ENCODE measurements at regions not wholly inside any gene's neighbourhood (a gene's known extent, or its start where the extent isn't known, plus 50 kb on each side); places are given as distances from the start of the nearest gene placed in this dataset.

DNA sequence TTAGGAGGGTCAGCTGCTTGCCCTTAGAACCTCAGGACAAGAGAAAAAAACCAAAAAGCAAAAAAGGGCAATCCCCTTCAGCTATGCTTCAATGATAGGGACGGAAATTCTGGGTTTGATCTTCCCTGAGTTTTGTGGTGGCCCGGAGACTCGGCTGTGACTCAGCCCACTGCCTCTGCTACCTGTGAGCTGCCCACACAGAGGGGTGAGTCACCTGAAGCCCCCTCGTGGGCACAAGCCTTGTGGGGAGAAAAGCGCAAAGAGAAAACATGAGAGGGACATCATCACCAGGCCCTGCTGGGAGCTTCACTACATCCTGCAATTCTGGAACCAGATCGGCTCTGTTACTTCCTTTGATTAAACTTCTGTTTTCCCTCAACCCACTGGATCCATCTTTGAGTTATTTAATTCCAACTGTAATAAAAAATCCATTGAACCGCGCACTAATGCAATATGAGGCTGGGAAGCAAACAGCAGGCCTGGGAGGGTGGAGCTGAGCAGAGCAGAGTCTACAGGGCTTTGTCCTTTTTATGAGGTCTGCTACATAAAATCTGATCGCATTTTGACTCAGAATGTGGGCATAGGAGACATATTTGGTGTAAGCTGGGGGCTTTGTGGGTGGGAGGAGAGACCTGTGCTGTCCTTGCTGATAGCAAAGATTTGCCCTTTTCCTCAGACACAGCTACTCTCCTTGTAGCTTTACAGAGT, 58.7 kb upstream of the STUM start:
- in situ Hi-C loops (cut with HindIII; ENCODE audit: low sequenced_read_pairs), result no loop called here

DNA sequence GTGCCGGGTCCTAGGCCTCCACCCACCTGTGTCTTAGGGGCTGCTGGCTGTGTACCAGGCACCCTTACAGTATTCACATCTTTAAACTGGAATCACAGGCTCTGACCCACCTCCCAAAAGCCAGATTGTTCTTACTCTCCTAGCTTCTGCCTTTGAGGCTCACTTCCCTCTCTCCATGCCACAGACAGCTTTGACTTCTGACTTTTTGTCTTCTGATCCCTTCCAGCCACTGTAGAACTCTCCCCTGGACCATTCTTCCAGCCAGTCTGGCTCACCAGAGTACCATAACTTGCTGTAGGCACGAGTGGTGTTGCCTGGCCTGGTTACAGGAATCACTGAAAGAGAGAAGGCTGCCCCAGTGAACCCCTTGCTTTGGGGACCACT, 58.1 kb upstream of the STUM start:
- in situ Hi-C loops (cut with HindIII; ENCODE audit: low sequenced_read_pairs), result no loop called here

DNA sequence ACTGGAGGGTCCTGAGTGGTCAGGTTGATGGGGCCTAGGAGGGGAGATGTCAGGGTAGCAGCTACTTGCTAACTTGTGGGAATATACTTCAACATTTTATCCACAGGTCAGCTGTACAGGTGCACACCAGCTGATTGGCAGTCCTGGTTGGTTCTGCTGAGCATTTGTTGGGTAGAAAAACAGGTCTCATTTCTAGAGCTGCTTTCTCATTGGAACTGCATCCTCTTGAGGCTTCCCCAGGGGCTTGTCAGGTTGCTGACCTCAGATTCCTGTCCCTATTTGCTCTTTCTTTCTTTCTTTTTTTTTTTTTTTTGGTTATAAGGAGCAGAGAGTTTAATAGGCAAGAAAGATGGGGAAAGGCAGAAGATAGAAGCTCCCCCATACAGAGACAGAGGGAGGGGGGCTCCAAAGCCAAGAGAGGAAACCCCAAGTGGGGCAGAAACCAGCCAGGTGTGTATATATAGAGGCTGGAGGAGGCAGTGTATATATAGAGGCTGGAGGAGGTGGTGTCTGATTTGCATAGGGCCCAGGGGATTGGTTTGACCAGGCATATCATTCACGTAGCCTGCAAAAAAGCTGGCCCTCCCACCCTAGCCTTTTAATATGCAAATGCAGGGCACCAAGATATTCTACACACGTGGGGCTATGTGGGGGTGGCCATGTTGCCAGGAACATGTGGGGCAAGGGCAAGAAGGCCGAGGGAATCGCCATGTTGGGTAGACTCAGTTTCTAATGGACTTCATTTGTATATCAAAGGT, 57.3 kb upstream of the STUM start:
- in situ Hi-C loops (cut with HindIII; ENCODE audit: low sequenced_read_pairs), result no loop called here

DNA sequence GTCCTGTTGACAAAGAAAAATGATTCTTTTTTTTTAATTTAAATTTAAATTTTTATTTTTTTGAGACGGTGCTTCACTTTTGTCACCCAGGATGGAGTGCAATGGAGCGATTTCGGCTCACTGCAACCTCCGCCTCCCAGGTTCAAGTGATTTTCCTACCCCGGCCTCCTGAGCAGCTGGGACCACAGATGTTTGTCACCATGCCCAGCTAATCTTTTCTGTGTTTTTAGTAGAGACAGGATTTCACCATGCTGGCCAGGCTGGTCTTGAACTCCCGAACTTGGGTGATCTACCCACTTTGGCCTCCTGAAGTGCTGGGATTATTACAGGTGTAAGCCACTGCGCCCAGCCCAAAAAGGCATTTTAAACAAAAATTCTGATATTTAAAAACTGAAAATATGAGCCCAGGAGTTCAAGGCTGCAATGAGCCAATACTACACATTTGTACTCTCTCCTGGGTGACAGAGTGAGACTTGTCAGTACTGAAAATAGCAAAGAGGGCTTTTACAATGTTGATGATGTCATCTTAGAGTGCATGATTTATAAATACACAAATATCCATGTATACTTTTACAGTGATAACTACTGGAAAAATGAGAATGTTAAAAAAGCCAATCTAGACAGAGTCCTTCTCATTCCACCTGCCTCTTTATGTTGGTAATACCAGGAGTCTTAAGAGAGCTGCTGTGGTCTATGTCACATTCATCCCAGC, 56.0 kb upstream of the STUM start:
- in situ Hi-C loops (cut with HindIII; ENCODE audit: low sequenced_read_pairs), result no loop called here

DNA sequence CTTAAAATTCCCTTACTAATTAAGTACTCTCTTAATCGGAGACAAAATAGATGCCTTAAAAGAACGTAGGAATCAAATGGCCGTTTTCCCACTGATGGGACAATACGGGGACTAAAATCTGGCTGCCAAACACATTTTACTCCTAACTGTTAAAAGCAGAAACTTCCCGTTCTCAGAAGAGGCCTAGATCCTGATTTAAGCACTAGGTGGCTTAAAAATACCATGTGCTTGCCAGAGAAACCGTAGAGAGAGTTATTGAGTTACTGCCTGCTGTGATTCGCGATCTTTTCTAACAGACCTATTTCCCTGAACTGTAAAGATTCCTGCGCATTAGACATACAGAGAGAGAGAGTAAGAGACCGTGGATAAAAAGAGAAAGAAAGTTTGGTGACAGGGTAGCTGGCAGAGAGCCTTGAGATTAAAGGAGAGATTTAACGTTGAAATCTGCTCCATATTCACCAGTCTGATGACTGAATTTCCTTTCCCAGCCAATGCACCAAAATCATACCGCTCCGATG, 54.4 kb upstream of the STUM start:
- in situ Hi-C loops (cut with HindIII; ENCODE audit: low sequenced_read_pairs), result no loop called here

DNA sequence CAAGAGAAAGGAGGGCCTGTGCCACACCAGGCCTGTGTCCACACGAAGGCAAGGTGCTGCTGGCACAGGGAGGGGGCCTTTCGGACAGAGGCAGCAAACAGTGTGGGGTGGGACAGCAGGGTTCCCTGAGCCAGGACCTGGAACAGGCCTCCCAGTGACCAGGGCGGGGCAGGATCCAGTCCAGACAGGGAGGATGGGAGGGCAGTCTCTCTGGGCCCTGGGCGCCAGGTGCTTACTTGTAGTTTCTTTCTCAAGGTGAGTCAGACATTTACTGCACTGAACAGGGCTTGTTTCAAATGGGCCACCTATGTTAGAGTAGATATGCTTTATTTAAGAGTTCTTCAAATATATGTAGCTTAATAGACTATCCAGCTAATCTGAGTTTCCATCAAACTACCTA, 52.8 kb upstream of the STUM start:
- in situ Hi-C loops (cut with HindIII; ENCODE audit: low sequenced_read_pairs), result loop anchor here (5.0 kb wide), 1 partner anchor 47 kb away; no protein-coding TSS in a partner anchor

DNA sequence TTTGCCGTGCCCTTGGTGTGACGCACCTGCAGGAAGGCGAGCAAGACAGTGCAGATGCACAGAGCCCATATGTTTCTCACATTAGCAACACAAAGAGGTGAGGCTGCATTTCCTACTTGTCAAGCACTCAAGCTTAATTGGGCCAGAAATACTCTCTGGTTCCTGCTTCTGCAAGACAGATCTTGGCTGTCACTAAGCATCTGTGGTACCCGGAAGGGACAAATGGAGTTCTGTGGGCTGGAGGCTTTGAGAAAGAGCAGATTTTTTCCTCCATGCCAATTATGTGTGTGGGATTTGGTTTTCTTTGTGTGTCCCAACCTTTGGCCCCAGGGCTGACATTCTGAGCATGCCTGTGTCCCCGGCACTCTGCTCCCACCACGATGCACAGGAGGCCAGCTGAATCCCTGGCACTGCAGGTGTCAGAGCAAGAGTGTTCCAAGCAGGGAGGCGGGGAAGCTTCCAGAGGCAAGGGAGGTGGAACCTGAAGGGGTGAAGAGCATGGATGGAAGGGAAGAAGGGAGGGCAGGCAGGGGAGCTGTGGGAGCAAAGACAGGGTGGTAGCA, 52.0 kb upstream of the STUM start:
- in situ Hi-C loops (cut with HindIII; ENCODE audit: low sequenced_read_pairs), result loop anchor here (5.0 kb wide), 1 partner anchor 46 kb away; no protein-coding TSS in a partner anchor

DNA sequence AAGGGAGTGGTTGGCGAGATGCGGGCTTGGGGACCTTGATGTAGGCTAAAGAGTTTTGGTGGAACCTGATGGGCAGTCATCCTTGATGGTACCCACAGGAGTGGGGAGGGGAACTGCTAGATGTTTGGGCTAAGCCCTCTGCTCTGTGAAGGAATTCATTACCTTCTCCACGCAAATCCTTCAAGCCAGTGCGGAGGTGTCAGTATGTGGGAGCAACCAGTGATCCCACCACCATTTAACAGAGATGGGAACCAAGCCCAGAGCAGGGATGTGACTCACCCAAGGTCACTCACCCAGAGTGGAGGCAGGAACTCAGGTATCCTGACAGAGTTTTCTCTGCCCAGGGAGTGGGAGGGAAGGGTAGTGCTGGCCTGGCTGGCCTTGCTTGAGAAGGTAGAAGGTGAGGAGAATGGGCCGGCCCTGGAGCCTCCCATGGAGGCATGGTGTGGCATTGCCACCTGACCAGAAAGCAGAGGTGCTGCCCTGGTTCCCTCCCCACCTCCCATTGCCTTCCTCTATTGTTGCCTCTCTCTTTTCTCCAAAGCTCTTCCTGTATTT, 51.2 kb upstream of the STUM start:
- in situ Hi-C loops (cut with HindIII; ENCODE audit: low sequenced_read_pairs), result loop anchor here (5.0 kb wide), 1 partner anchor 45 kb away; no protein-coding TSS in a partner anchor

DNA sequence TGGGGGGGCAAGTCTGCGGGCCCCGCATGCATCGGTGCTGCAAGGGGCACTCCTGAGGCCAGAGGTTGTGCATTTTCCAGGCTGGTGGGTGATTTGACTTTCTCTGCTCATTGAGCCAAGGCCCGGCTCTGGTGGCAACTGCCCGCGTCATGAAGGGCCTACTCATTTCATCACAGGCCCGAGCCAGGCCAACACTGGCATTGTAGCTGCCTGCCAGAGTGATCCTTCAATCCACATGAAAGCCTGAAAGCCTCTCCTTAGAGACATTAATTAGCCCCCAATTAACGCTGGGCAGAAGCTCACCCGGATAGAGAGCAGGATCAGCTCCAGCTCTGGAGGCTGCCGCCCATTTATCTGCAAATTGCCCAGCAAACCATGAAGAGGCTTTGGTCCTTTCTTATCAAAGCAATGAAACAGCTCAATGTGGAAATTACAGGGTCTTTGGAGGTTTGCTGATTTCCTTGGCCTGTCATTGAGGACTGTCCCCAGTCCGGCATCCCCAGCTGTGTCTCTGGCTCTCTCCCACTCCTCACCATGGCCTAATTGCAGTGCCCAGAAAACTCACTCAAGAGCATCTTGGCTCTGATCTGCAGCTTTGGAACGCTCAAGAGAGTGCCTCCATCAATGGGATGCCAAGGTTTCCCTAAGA, 50.4 kb upstream of the STUM start:
- in situ Hi-C loops (cut with HindIII; ENCODE audit: low sequenced_read_pairs), result loop anchor here (5.0 kb wide), 1 partner anchor 44 kb away; no protein-coding TSS in a partner anchor

DNA sequence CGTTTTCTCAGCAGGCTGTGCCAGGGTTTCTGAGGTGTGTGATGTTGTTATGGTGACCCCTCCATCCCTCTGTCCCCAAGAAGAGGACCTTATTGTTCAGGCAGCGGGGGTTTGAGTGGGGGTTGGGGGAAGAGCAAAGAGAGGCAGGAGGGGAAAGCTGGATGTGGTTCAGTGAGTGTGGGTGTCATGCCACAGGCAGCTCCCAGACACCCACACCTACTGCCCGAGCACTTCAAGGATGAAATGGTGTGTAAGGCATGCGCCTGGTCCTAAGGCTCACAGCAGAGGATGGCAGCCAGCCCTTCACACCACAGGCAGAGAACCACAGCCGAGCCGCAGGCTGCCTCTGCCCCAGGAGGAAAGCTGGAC, 49.9 kb upstream of the STUM start:
- in situ Hi-C loops (cut with HindIII; ENCODE audit: low sequenced_read_pairs), result loop anchor here (5.0 kb wide), 1 partner anchor 44 kb away; no protein-coding TSS in a partner anchor

Data from endothelial cell of hepatic sinusoid (primary cell).